C4-2B (cell line): ENCODE measurements at regions not wholly inside any gene's neighbourhood (a gene's known extent, or its start where the extent isn't known, plus 50 kb on each side); places are given as distances from the start of the nearest gene placed in this dataset.

ENCODE experiments used
- H3K27ac ChIP-seq: fragments of 450-650 bp; 2 replicates; pipeline ENCODE4 v1.5.1; 2017
- CTCF ChIP-seq: fragments of 450-650 bp; conservative IDR thresholded peaks from 2 replicates; pipeline ENCODE4 v1.5.1; 2017; ENCODE audit warnings: mild to moderate bottlenecking
- ZFX ChIP-seq: fragments of 450-650 bp; IDR thresholded peaks from 2 replicates; pipeline ENCODE4 v1.6.1; 2017

- no peak for TF ChIP-seq CTCF
- TF ChIP-seq ZFX = no peak
- no peak overlapping the region for H3K27ac ChIP-seq
Observed at GRCh38 chr1:73106931-73107330, 824.6 kb upstream of the NEGR1 start.

- TF ChIP-seq ZFX = no peak
- TF ChIP-seq CTCF = no peak
- no peak overlapping the region for H3K27ac ChIP-seq
Observed at GRCh38 chr1:73105755-73106154, 823.4 kb upstream of the NEGR1 start.

- TF ChIP-seq ZFX = no peak
- no peak for TF ChIP-seq CTCF
Observed at GRCh38 chr1:73104749-73105148, 822.4 kb upstream of the NEGR1 start.

GRCh38 chr1:73100216-73100615 is 817.9 kb upstream of the NEGR1 start:
- peak; percentile 33 for TF ChIP-seq CTCF
- no peak for TF ChIP-seq ZFX
- no peak overlapping the region for H3K27ac ChIP-seq

More at GRCh38 chr1:73104749-73105148, 822.4 kb upstream of the NEGR1 start:
- H3K27ac ChIP-seq = no peak overlapping the region

- no peak overlapping the region for H3K27ac ChIP-seq
- TF ChIP-seq ZFX (no peak), CTCF (no peak)
Observed at GRCh38 chr1:73097917-73098316, 815.6 kb upstream of the NEGR1 start.

GRCh38 chr1:73096841-73097240 is 814.5 kb upstream of the NEGR1 start:
- TF ChIP-seq CTCF = no peak
- no peak for TF ChIP-seq ZFX
- H3K27ac ChIP-seq = no peak overlapping the region

- H3K27ac ChIP-seq = no peak overlapping the region
- TF ChIP-seq CTCF = no peak
- no peak for TF ChIP-seq ZFX
Observed at GRCh38 chr1:73092383-73092782, 810.0 kb upstream of the NEGR1 start.
